ENCODE measurements at regions not wholly inside any gene's neighbourhood (a gene's known extent, or its start where the extent isn't known, plus 50 kb on each side); places are given as distances from the start of the nearest gene placed in this dataset.

GRCh38 chr18:22296304-22296703 lies 121.4 kb downstream of the CTAGE1 start:
- no peak for TF ChIP-seq CTCF (IDR thresholded peaks at IDR 0.05)
- TF ChIP-seq POLR2A (IDR thresholded peaks at IDR 0.05), result no peak
- TF ChIP-seq POLR2AphosphoS5 (IDR thresholded peaks at IDR 0.05), result no peak
- no peak for TF ChIP-seq EP300 (IDR thresholded peaks at IDR 0.05)
